PC-3 (cell line): ENCODE measurements at regions not wholly inside any gene's neighbourhood (a gene's known extent, or its start where the extent isn't known, plus 50 kb on each side); places are given as distances from the start of the nearest gene placed in this dataset.
"Not testable (repeated sequence)": the region's sequence is repeated elsewhere in the genome, so short reads cannot be mapped to it uniquely, and the experiment has no call there.

Experiments
- EZH2 ChIP-seq: fragments of 300-600 bp; sonication (generic); IDR thresholded peaks from one replicate; pipeline ENCODE4 v1.6.1; 2017; ENCODE audit warnings: antibody characterized with exemption, mild to moderate bottlenecking, low read length; ENCODE audit not compliant: unreplicated experiment
- EZH2phosphoT487 ChIP-seq: fragments of 300-600 bp; sonication (generic); IDR thresholded peaks from 2 replicates; pipeline ENCODE4 v1.6.1; 2018; ENCODE audit warnings: mild to moderate bottlenecking, antibody characterized with exemption, low read length, borderline replicate concordance
- TF ChIP-seq, protein P1 (sequence below): fragments of 300-600 bp; sonication (generic); conservative IDR thresholded peaks from 2 replicates; pipeline ENCODE4 v1.5.1; 2017; ENCODE audit warnings: antibody characterized with exemption, low read depth, mild to moderate bottlenecking, low read length

GRCh38 chr12:73877291-73877690 is 660.3 kb upstream of the ATXN7L3B start:
- TF ChIP-seq EZH2, EZH2phosphoT487: not testable (repeated sequence)
- TF ChIP-seq, protein P1, sequence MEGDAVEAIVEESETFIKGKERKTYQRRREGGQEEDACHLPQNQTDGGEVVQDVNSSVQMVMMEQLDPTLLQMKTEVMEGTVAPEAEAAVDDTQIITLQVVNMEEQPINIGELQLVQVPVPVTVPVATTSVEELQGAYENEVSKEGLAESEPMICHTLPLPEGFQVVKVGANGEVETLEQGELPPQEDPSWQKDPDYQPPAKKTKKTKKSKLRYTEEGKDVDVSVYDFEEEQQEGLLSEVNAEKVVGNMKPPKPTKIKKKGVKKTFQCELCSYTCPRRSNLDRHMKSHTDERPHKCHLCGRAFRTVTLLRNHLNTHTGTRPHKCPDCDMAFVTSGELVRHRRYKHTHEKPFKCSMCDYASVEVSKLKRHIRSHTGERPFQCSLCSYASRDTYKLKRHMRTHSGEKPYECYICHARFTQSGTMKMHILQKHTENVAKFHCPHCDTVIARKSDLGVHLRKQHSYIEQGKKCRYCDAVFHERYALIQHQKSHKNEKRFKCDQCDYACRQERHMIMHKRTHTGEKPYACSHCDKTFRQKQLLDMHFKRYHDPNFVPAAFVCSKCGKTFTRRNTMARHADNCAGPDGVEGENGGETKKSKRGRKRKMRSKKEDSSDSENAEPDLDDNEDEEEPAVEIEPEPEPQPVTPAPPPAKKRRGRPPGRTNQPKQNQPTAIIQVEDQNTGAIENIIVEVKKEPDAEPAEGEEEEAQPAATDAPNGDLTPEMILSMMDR, result not testable (repeated sequence)
